ENCODE measurements at regions not wholly inside any gene's neighbourhood (a gene's known extent, or its start where the extent isn't known, plus 50 kb on each side); places are given as distances from the start of the nearest gene placed in this dataset.

DNA sequence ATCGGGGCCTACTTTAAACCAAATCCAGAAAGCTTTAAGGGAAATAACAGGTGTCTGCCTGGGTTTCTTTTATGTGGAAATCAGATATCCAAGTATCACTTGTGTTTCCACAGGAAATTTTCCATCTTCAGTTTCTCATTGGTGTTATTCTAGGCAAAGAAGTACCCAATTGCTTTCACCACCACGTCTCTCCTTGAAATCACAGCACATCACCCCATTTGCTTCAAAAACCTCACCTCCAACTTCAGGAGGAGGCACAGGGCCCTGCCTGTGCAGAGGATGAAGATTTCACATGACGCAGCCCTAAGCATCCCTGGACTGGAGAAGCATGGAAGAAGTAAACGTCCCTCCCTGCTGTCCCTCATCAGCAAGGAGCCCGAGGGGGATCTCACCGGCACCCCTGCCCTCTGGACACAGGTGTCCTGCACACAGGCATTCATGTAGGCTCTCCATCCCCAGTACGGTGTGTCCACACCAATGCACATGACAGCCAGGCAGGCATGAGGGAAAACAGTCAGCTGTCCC lies 182.3 kb downstream of the TBXT start:
- DNase-seq, result no peak

DNA sequence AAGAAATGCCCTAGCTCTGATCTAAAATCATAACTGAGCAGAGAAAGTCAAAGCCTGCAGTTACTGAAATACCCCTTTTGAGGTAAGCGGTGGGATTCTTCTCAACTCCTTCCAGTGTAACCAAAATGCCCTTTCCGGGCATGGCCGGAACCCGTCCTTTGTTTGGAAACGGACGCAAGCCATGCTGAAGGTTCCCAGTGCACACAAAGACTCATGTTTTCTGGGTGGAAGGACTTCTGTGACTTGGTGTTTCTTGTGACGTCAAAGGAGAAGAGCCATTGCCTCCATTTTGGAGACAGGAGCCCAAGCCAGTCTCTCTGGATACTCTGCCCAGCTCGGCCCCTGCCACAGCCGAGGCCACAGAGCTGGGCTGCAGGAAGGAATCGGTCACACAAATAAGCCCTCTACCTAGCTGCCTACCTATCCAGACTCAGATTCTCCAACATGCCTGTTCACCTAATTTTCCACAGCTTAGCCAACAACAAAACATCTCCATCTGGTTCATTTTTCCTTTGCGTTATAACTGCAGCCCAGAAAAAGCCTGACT lies 182.8 kb downstream of the TBXT start:
- DNase-seq, result no peak

DNA sequence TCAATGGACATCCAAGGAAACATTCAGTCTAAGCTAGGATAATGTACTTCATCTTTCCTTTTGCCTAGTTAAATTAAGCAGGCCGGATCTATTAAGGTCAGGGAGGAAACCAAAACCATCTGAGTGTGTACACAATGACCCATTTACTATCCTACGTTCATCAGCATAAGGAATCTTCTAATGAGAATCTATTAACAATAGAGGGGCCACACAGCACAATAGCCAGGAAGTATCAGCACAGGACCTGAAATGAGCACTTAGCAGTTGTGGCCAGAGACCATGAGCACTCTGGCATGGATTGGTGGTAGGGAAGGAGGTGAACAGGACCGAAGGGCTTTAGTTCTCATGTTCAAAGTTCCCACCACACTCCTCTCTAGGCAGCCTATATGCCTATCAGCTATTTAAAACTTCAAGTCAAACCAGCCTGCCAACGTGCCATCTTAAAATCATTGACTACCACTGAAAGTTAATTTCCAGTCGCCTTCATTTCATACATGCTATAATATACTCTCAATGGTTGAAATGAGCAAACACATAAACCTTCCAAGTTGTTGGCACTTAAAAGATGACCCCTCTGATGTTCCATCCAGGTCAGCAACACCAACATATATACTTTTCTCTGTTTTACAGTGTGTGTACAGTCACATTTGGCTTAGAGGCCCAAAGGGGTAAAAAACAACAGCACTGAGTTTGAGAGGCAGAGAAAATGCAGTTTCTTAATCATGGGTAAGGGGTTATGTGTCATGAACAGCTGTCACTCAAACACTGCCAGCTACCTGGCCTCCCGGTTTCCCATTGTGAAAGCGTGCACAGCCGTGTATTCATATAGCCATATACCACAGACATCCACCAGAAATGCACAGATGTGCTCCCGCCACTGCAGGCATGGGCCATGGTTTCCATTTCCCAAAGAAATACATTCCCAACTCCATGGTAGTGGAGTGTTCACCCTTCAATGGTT lies 184.3 kb downstream of the TBXT start:
- no peak for DNase-seq

DNA sequence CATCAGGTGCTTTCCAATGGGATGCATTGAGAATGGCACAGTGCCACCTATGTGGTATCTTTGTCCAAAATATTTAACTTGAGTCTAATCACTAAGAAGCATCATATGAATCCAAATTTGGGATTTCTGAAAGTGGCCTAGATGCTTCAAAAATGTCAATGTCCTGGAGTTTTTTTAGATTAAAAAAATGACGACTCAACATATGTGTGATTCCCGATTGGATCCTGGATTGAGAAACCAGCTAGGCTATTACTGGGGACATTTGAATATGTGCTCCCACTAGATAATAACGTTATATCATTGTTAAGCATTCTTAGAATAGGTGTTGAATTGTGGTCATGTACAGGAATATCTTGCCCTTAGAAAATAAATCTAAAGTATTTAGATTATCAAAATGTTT lies 189.2 kb downstream of the TBXT start:
- no peak for DNase-seq

DNA sequence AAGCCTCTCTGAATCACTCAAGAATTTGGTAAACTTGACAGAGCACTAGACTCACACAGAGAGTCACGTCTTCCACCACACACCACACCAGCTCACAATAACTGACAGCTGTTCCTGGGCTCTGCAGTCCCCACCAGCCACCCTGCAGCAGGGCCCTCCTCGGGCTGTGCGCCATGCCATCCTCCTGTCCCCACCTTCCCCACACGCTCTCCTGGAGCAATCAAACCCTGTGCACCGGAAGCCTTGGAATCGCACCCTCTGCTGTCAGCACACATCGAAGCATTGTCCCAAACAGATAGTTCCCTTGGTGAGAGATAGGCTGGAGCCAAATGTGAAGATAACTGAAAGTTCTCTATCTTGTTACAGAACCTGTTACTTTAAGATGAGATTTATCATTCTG lies 191.0 kb downstream of the TBXT start:
- no peak for DNase-seq

DNA sequence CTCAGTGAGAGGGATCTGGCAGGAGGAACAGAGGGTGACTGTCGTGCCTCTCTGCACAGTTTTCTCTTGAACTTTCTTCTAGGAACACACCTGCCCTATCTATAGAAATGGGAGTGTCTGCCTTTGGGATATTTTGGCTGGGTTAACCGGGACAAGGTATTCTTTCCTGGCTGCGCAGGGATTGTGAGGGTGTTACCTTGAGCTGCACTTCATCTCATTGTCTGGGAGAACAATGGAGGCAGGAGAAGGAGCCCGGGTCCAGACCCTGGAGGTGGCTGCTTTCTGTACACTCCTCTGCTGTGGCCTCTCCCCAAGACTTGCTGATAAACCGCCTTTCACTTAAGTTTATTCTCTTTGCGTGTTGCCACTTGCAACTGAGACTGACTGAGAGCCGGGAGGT lies 192.8 kb downstream of the TBXT start:
- no peak for DNase-seq

DNA sequence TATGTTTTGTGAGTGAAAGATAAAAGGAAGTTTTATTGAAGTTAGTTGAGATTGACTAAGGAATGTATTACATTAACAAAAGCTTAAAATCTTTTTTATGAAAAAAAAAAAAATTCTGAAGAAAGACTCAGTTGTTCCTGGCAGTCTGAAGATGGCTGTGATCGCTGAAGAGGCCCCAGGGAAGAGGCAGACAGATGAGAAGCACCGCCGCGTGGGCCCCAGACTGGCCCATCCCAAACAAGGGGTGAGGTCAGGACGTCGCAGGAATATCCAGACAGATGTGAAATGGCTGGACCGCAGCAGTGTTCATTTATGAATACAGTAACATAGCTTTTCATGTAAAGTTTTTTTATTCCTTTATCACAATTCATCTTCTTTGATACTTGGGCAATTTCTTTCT lies 194.2 kb downstream of the TBXT start:
- DNase-seq, result no peak

DNA sequence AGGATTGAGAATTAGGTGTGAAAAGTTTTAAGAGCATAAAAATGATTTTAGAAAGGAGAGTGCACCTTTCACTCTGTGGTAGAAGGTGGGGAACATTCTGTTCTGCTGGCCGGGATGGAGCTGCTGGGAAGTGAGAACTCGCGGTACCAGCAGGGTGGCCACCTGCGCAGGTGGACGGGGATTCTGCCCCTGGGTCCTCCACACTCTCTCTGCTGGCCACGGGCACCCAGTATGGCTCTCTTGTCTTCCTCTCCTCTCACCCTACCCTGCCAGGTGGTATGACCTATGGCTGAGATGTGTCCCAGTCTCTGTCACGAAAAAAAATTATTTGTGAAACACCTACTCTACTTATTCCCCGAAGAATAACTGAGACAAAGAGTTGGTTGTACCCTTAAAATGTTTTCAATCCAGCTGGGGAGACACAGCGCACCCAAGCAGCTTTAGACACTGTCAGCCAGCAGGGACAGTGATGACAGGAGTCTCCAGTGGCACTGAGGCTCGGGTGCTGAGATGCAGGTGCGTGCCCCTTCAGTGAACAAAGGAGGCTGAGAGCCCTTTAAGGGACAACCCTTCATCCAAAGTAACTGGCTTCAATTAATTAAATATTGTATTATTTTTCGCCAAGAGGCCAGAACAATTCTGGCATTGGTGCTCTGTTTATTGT lies 195.4 kb downstream of the TBXT start:
- DNase-seq, result no peak

DNA sequence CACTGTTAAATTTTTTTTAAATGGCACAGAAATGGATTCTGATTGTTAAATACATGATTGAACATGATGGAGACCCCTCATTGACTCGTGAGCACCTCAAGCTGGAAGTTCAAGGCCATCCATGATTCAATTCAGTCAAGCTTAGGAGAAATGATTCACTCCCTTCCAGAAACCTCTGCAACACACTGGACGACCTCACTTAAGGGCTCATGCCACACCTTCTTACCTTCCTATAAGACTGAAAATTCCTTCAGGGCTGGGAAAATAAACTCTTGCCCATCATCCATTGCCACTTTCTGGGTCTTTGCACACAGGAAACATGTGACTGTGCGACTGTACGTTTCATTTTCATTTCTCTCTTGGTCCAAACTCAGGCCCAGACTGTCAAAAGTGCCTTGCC lies 196.4 kb downstream of the TBXT start:
- DNase-seq, result no peak

DNA sequence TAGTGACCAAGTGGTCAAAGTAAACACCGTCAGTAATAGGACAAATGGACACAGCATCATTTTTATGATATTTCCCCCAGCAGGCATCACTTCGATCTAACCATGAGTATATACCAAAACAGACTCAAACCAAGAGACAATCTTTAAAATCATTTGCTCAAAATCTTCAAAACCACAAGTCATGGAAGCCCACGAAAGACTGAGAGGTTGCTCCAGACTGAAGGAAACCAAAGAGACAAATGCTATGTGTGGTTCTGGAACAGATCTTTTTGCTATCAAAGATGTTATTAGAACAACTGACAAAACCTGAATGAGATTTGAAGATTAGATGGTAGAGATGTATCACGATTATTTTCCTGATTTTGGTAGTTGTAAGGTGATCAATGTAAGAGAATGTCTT lies 197.7 kb downstream of the TBXT start:
- DNase-seq, result no peak

DNA sequence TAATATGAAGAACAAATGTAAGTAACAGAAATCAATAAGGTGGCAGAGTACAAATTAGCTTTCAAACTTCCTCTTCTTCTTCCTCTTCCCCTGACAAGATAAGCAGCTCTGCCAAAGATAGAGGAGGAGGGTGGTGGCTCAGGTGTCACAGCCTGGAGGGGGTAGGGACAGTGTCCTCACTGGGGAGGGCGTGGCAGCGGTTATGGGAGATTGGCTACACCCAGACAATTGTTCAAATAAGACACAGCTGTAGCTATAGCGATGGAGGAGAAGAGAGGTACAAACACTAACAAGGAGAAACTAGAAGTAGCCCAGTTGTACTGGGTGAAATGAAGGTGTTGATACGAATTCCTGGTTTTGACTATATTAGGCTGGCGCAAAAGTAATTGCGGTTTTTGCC lies 198.5 kb downstream of the TBXT start:
- no peak for DNase-seq

DNA sequence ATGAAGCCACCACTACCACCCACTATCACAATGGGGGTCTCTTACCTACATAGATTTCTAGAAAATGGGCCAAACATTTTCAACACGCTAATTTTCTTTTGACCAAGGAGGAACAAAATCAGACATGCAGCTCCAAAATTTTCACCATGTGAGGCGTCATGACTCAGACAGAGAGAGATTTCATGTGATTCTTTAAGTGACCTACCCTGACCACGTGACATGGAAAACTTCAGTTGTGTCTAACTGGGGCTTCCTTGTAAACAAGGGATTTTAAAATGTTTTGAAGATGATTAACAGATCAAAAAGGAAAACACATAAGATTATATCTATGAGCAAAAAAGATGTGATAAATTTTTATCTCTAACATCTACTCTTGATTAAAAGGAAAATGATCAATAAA lies 199.2 kb downstream of the TBXT start:
- DNase-seq, result no peak

DNA sequence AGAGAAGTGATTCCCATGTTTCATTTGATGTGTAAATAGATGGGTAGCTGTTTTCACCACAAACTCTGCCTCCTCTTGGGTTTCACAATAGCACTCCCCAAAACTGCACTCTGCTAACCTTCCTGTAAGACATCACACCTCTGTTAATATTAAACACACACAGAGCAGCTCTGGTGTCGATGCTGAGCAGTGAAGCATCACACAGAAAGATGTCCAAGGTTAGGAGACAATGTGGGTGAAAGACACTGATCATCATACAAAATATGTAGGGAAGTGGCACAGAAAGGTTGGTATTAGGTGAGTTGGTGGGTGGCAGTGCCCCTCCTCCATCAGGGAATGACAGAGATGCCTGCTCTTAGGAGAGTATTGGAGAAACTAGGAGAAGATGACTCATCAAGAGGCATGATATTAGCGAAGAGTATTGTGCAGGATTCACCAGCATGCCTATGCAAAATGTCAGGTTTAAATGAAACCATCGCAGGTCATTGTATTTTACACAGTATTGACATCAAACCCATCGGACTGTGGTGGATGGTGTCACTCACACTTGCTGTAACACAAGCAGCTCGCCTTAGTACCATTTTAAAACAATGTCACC lies 199.7 kb downstream of the TBXT start:
- no peak for DNase-seq

DNA sequence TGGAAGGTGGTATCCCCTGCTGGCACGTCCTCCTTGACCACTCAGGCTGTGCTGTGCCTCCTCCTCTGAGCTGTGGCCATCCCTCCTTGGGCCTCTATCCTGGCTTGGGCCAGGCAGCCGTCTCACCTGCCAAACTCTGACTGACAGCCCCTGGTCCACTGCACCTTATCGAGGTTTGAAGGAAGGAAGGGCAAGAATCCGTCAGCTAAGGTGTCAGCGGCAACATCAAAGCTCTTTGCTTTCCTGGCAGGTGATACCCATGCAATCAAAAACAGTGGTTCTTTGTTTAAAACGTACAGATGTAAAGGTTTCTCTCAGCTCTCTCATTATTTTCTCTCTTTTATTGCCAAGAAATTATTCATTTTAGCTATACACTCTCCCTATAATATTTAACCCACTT lies 203.9 kb downstream of the TBXT start:
- DNase-seq, result no peak

DNA sequence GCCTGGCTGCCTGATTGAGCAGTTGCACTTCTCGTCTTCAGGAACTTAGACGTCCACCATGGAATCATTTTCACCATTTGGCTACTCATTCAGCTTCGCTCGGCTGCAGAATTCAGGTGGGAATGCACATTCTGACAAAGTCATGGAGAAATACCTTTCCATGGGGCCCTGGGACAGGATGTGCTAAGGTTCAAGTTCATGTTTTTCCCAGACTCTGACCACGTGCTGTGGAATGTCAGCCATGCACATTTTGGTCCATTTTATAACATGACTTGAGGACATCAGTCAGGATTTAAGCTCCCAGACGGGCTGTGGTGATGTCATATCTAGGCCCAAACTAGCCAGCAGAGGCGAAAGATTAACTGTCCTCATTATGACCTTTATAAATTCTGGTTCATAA lies 205.3 kb downstream of the TBXT start:
- DNase-seq, result no peak

DNA sequence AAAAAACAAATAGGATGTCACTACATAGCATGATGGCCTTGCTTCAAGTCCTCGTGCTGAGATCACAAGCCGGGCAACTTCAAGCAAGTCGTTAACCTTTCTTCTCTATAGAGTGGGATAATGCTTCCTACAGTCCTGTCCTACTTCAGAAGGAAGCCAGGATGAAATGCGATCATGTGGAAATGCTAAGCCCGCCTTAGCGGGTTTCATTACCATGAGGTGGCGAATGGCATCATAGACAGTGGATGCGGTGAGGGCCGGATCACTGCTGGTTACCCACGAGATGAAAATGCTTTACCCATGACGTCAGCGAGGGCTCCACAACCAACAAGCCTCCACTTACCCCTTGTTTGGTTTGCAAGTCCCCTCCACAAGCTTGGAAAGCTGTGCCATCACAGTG lies 206.4 kb downstream of the TBXT start:
- DNase-seq, result no peak

DNA sequence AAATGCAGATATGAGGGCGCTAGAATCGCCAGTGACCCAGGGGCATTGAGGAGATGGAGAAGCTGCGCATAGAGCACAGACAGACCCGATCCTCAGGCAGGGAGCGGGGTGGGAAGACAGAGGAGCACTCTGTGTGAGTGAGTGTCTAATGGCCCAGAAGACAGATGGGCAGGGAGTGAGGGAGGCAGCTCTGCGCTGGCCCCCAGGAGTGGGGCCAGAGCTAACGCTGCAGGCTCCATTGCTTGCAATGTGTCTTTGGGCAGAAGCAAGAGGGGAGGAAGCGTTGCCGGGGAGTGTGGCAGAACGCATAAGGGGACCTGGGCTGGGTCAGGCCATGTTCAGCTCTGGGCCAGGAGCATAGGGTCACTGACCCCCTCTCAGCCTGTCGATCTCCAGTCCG lies 207.0 kb downstream of the TBXT start:
- DNase-seq, result no peak

DNA sequence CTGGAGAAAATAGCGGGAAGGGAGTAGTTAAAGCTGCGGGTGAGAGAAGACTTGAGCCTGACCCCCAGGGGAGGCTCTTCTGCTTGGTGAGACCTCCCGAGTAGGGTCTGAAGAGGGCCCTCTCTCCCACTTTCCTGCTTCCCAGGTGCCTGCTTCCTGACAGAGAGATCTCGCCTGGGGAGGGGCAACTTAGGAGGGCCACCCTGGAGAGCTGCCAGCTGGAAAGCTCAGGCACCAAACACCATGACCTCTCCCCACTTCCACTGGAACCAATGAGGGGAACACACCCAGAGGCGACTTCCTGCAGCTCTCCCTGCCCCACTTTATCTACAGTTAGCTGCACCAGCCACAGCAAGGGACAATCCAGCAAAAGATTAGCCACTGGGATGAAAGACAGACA lies 208.0 kb downstream of the TBXT start:
- no peak for DNase-seq

DNA sequence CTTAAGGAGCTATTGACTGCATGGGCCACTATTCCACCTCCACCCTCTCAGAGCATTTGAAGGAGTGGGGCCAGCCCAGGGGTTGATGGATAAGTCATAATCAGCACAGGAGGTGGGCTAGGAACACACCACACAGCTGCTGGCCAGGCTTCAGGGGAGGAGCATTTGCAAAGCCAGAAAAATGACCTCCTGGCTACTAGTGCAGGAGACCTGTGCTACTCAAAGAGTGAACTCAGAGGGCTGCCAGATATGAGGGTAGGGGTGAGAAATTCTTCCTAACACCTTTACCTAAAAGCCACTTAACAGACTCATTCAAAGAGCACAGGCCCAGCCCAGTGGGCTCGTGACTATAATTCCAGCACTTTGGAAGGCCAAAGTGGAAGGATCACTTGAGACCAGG lies 210.8 kb downstream of the TBXT start:
- DNase-seq, result no peak

DNA sequence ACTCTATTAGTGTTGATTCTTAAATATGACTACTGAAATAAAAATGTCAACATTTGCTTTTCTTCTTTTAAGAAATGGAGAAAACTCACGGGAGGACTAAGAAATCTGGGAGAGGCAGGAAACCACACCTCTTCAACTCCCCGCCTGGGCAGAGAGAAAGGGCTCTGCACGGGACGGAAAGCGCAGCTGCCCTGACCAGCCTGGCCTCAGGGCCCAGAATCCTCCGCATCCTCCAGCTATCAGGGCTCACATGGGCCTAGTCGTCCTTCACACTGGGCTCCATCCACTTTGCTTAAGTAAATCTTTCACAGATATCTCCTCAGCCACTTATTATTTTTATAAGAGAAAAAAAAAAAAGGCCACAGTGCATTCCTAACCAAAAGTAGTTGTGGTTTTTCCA lies 215.1 kb downstream of the TBXT start:
- no peak for DNase-seq

DNA sequence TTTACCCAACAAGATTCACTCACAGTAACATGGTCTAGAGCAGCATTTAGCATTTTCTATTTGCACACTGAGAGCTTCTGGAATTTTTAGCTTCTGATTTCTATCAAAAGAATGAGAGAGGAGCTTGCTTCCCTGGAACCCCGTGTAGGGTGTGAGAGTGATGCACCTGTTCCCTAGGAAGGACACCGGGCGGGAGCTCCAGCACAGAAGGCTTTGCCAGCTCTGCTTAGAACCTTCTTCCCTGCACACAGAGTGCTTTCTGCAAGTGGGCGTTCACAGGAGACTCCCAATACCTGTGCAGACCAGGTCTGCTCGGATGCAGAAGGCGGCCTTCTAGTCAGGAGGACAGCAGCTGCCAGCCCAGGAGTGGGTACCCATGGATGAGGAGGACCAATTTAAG lies 217.3 kb downstream of the TBXT start:
- DNase-seq, result no peak

DNA sequence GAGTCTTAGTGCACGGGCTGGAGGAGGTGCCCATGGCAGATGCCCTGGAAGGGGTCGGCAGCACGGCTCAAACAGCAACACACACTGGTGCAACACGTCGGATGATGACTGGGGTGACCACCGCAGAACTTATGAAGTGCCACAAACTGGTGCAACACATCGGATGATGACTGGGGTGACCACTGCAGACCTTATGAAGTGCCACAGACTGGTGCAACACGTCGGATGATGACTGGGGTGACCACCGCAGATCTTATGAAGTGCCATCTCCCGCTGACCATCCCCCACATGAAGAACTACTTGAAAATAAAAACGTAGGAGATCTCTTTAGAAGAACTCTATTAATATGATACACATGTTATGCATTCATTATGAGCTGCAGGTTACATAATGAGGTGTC lies 218.3 kb downstream of the TBXT start:
- DNase-seq, result no peak

DNA sequence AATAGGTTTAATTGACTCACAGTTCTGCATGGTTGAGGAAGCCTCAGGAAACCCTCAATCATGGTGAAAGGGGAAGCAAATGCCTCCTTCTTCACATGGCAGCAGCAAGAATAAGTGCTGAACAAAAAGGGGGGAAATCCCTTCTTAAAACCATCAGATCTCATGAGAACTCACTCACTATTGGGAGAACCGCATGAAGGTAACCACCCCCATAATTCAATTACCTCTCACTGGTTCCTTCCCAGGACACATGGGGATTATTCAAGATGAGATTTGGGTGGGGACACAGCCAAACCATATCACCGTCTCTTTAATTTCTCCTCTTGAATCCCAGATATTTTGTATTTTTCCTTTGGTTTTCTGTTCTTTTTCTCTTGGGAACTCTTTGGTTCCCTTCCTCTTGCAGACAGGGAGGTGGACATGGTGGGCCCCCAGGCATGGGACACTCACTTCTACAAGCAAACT lies 223.6 kb downstream of the TBXT start:
- no peak for DNase-seq
